Ovary (tissue), 3 donors: ENCODE measurements at regions not wholly inside any gene's neighbourhood (a gene's known extent, or its start where the extent isn't known, plus 50 kb on each side); places are given as distances from the start of the nearest gene placed in this dataset.

Source experiments
- CTCF ChIP-seq, 3 donors: fragments of 450-650 bp in 2 of 3; fragments of 200-600 bp in 1 of 3; IDR thresholded peaks; one replicate each; pipeline versions ENCODE4 v1.5.1 to v1.8.0; 2016 to 2022; ENCODE audit warnings: antibody characterized with exemption in 3 of 3, mild to moderate bottlenecking in 1 of 3
- EP300 ChIP-seq: sonication (generic); formaldehyde crosslinking; IDR thresholded peaks from one replicate; pipeline ENCODE4 v1.6.1; 2017; ENCODE audit warnings: antibody characterized with exemption
- POLR2A ChIP-seq: fragments of 450-650 bp; IDR thresholded peaks from one replicate; pipeline ENCODE4 v1.6.1; 2017; ENCODE audit warnings: antibody characterized with exemption, mild to moderate bottlenecking, moderate library complexity
- donor health status: DM: no; HTN: no; CAD: no.

- no peak for TF ChIP-seq POLR2A
- no peak for TF ChIP-seq EP300
- TF ChIP-seq CTCF (IDR thresholded peaks at IDR 0.05), result no peak
Measured at GRCh38 chr15:95726891-95727290, 603.6 kb upstream of the NR2F2 start.
